Activated CD8-positive, alpha-beta T cell treated with anti-CD3 and anti-CD28 coated beads for 36 hours (primary cell): ENCODE measurements at regions not wholly inside any gene's neighbourhood (a gene's known extent, or its start where the extent isn't known, plus 50 kb on each side); places are given as distances from the start of the nearest gene placed in this dataset.

Source experiments
- ATAC-seq: fragments of 200-7000 bp; cut with Tn5 transposase; one replicate; pipeline ENCODE4 v1.10.0; 2021; ENCODE audit warnings: mild to moderate bottlenecking, moderate library complexity
- CTCF ChIA-PET: fragments of 350-600 bp; sonication (Branson Sonifier 250); formaldehyde crosslinking; loops from one replicate; lab custom pipeline; 2021; ENCODE audit warnings: antibody characterized with exemption; lab: Charles Lee
- POLR2A ChIA-PET: fragments of 350-600 bp; sonication (Branson Sonifier 250); formaldehyde crosslinking; loops from one replicate; lab custom pipeline; 2021; ENCODE audit warnings: antibody characterized with exemption; lab: Charles Lee
- DNase-seq: peaks from one replicate; pipeline ENCODE4 v3.0.0-alpha.2; 2020
- H3K27ac Mint-ChIP-seq: one replicate; pipeline ENCODE4 v1.8.0; 2021; ENCODE audit warnings: mild to moderate bottlenecking, mixed read lengths
- H3K27me3 Mint-ChIP-seq: one replicate; pipeline ENCODE4 v1.8.0; 2021; ENCODE audit warnings: mixed read lengths
- H3K36me3 Mint-ChIP-seq: one replicate; pipeline ENCODE4 v1.8.0; 2021; ENCODE audit warnings: low read depth, mixed read lengths
- H3K4me1 Mint-ChIP-seq: one replicate; pipeline ENCODE4 v1.8.0; 2021; ENCODE audit warnings: low read depth, mixed read lengths
- H3K4me3 Mint-ChIP-seq: one replicate; pipeline ENCODE4 v1.8.0; 2021; ENCODE audit warnings: mild to moderate bottlenecking, moderate library complexity, mixed read lengths
- H3K9me3 Mint-ChIP-seq: one replicate; pipeline ENCODE4 v1.8.0; 2021; ENCODE audit warnings: mixed read lengths
- CTCF ChIP-seq: fragments of 200-600 bp; IDR thresholded peaks from one replicate; pipeline ENCODE4 v1.8.0; 2022; ENCODE audit warnings: antibody characterized with exemption, mild to moderate bottlenecking
- intact Hi-C: fragments of 100-400 bp; cut with micrococcal nuclease; formaldehyde crosslinking; loops from one replicate; pipeline ENCODE4 v1.10.0; 2022

GRCh38 chr10:78953113-78953798, 115.5 kb upstream of the ZMIZ1 start:
- no peak overlapping the region for H3K27ac Mint-ChIP-seq
- no peak for TF ChIP-seq CTCF
- peak; percentile 39 for ATAC-seq
- H3K4me1 Mint-ChIP-seq, result no peaks in the 10 kb centered on the region
- no peak for DNase-seq
- CTCF ChIA-PET, result interaction anchor here (1.1 kb wide), 1 partner anchor 135 kb away, joined by 3 read pairs; no protein-coding TSS in a partner anchor
- POLR2A ChIA-PET, result no interaction called here
- no peaks in the 10 kb centered on the region for H3K27me3 Mint-ChIP-seq
- no peaks in the 10 kb centered on the region for H3K9me3 Mint-ChIP-seq
- intact Hi-C loops, result no loop called here
- no peak overlapping the region for H3K4me3 Mint-ChIP-seq
- H3K36me3 Mint-ChIP-seq, result no peaks in the 10 kb centered on the region

- Mint-ChIP-seq H3K27me3 (no peaks in the 10 kb centered on the region), H3K9me3 (no peaks in the 10 kb centered on the region), H3K4me3 (no peak overlapping the region), H3K4me1 (no peaks in the 10 kb centered on the region), H3K36me3 (no peaks in the 10 kb centered on the region), H3K27ac (no peak overlapping the region)
- CTCF ChIA-PET, result no interaction called here
- POLR2A ChIA-PET, result no interaction called here
- intact Hi-C loops, result no loop called here
- TF ChIP-seq CTCF, result no peak
- ATAC-seq, result no peak
- no peak for DNase-seq
Measured at GRCh38 chr10:78953799-78954297, 114.9 kb upstream of the ZMIZ1 start.

GRCh38 chr10:78954689-78955088, 114.1 kb upstream of the ZMIZ1 start:
- H3K36me3 Mint-ChIP-seq, result no peaks in the 10 kb centered on the region
- no peaks in the 10 kb centered on the region for H3K27me3 Mint-ChIP-seq
- no peaks in the 10 kb centered on the region for H3K9me3 Mint-ChIP-seq
- ChIA-PET CTCF (interaction anchor here (0.7 kb wide), 1 partner anchor 249 kb away, joined by 3 read pairs; no protein-coding TSS in a partner anchor), POLR2A (interaction anchor here (0.7 kb wide), 1 partner anchor 8 kb away, joined by 3 read pairs; no protein-coding TSS in a partner anchor)
- no peak for TF ChIP-seq CTCF
- no peaks in the 10 kb centered on the region for H3K4me1 Mint-ChIP-seq
- intact Hi-C loops, result no loop called here
- no peak overlapping the region for H3K4me3 Mint-ChIP-seq
- ATAC-seq, result no peak
- H3K27ac Mint-ChIP-seq, result no peak overlapping the region
- no peak for DNase-seq

- ATAC-seq (no peak), DNase-seq (no peak)
- intact Hi-C loops, result no loop called here
- H3K36me3 Mint-ChIP-seq, result no peaks in the 10 kb centered on the region
- no peaks in the 10 kb centered on the region for H3K27me3 Mint-ChIP-seq
- ChIA-PET CTCF (no interaction called here), POLR2A (interaction anchor here (0.7 kb wide), 1 partner anchor 8 kb away, joined by 3 read pairs; no protein-coding TSS in a partner anchor)
- H3K9me3 Mint-ChIP-seq, result no peaks in the 10 kb centered on the region
- H3K4me3 Mint-ChIP-seq, result no peak overlapping the region
- TF ChIP-seq CTCF, result no peak
- no peaks in the 10 kb centered on the region for H3K4me1 Mint-ChIP-seq
- no peak overlapping the region for H3K27ac Mint-ChIP-seq
Measured at GRCh38 chr10:78955206-78955605, 113.6 kb upstream of the ZMIZ1 start.

- no peak for DNase-seq
- POLR2A ChIA-PET, result no interaction called here
- no peaks in the 10 kb centered on the region for H3K9me3 Mint-ChIP-seq
- no peaks in the 10 kb centered on the region for H3K36me3 Mint-ChIP-seq
- no peak overlapping the region for H3K4me3 Mint-ChIP-seq
- no peaks in the 10 kb centered on the region for H3K27me3 Mint-ChIP-seq
- H3K27ac Mint-ChIP-seq, result no peak overlapping the region
- intact Hi-C loops, result no loop called here
- ATAC-seq, result no peak
- no peaks in the 10 kb centered on the region for H3K4me1 Mint-ChIP-seq
- CTCF ChIA-PET, result no interaction called here
- TF ChIP-seq CTCF, result no peak
Measured at GRCh38 chr10:78956391-78956790, 112.4 kb upstream of the ZMIZ1 start.
